ENCODE measurements at regions not wholly inside any gene's neighbourhood (a gene's known extent, or its start where the extent isn't known, plus 50 kb on each side); places are given as distances from the start of the nearest gene placed in this dataset.
"Not testable (repeated sequence)": the region's sequence is repeated elsewhere in the genome, so short reads cannot be mapped to it uniquely, and the experiment has no call there.

GRCh38 chr5:14936588-14936987 lies 65.0 kb upstream of the ANKH start:
- TF ChIP-seq, protein P1, sequence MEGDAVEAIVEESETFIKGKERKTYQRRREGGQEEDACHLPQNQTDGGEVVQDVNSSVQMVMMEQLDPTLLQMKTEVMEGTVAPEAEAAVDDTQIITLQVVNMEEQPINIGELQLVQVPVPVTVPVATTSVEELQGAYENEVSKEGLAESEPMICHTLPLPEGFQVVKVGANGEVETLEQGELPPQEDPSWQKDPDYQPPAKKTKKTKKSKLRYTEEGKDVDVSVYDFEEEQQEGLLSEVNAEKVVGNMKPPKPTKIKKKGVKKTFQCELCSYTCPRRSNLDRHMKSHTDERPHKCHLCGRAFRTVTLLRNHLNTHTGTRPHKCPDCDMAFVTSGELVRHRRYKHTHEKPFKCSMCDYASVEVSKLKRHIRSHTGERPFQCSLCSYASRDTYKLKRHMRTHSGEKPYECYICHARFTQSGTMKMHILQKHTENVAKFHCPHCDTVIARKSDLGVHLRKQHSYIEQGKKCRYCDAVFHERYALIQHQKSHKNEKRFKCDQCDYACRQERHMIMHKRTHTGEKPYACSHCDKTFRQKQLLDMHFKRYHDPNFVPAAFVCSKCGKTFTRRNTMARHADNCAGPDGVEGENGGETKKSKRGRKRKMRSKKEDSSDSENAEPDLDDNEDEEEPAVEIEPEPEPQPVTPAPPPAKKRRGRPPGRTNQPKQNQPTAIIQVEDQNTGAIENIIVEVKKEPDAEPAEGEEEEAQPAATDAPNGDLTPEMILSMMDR (IDR thresholded peaks at IDR 0.05; ENCODE audit: low read depth, low read length) = no peak
- no peak for DNase-seq (ENCODE audit: extremely low read depth, low read depth)

GRCh38 chr5:14935341-14935740 lies 63.8 kb upstream of the ANKH start:
- TF ChIP-seq, protein P1 (IDR thresholded peaks at IDR 0.05; ENCODE audit: low read depth, low read length) = no peak
- DNase-seq (ENCODE audit: extremely low read depth, low read depth) = no peak

DNA sequence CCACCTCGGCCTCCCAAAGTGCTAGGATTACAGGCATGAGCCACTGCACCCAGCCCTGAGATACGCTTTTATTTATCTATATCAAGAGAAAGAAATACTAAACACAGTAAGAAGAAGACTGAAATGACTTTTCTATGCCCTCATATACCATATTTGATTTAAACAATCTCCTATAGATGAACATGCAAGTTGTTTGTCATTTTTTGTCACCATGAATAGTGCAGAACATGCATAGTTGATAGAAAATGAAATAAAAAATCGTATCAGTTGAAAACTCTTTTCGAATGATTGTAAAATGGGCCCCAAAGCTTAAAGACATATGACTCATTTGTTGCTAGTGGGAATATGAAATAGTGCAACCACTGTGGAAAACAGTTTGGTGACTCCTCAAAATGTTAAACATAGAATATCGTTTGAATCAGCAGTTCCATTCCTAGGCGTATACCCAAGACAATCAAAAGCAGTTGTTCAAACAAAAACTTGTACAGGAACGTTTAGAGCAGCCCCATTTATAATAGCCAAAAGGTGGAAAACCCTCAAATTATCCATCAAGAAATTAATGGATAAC lies 61.4 kb upstream of the ANKH start:
- DNase-seq (ENCODE audit: extremely low read depth, low read depth) = no peak
- TF ChIP-seq, protein P1 (IDR thresholded peaks at IDR 0.05; ENCODE audit: low read depth, low read length) = no peak

GRCh38 chr5:14930486-14930885 lies 58.9 kb upstream of the ANKH start:
- no peak for DNase-seq (ENCODE audit: extremely low read depth, low read depth)
- TF ChIP-seq, protein P1 (IDR thresholded peaks at IDR 0.05; ENCODE audit: low read depth, low read length) = no peak

- TF ChIP-seq, protein P1 (IDR thresholded peaks at IDR 0.05; ENCODE audit: low read depth, low read length) = no peak
Observed at GRCh38 chr5:14929293-14930065, 57.9 kb upstream of the ANKH start.

GRCh38 chr5:14928661-14929060 lies 57.1 kb upstream of the ANKH start:
- DNase-seq (ENCODE audit: extremely low read depth, low read depth) = no peak
- TF ChIP-seq, protein P1 (IDR thresholded peaks at IDR 0.05; ENCODE audit: low read depth, low read length) = no peak

More at GRCh38 chr5:14929293-14930065, 57.9 kb upstream of the ANKH start:
- no peak for DNase-seq (ENCODE audit: extremely low read depth, low read depth)

GRCh38 chr5:14925326-14925725 lies 53.7 kb upstream of the ANKH start:
- TF ChIP-seq, protein P1 (IDR thresholded peaks at IDR 0.05; ENCODE audit: low read depth, low read length) = no peak
- no peak for DNase-seq (ENCODE audit: extremely low read depth, low read depth)

- not testable (repeated sequence) for DNase-seq (ENCODE audit: extremely low read depth, low read depth)
Observed at GRCh38 chr5:14922952-14923351, 51.4 kb upstream of the ANKH start.
